ENCODE measurements at regions not wholly inside any gene's neighbourhood (a gene's known extent, or its start where the extent isn't known, plus 50 kb on each side); places are given as distances from the start of the nearest gene placed in this dataset.

GRCh38 chr3:118705487-118706219, 329.0 kb downstream of the IGSF11 start:
- H3K9me3 Mint-ChIP-seq (ENCODE audit: insufficient read depth) = no peaks in the 10 kb centered on the region
- CTCF ChIA-PET = no interaction called here
- no peak overlapping the region for H3K27ac Mint-ChIP-seq
- POLR2A ChIA-PET = no interaction called here
- no peaks in the 10 kb centered on the region for H3K4me1 Mint-ChIP-seq (ENCODE audit: low read depth)
- no peak overlapping the region for H3K4me3 Mint-ChIP-seq
- no peak for ATAC-seq
- no peaks in the 10 kb centered on the region for H3K27me3 Mint-ChIP-seq (ENCODE audit: low read depth)
- no peak for DNase-seq
- no peaks in the 10 kb centered on the region for H3K36me3 Mint-ChIP-seq (ENCODE audit: low read depth)

DNA sequence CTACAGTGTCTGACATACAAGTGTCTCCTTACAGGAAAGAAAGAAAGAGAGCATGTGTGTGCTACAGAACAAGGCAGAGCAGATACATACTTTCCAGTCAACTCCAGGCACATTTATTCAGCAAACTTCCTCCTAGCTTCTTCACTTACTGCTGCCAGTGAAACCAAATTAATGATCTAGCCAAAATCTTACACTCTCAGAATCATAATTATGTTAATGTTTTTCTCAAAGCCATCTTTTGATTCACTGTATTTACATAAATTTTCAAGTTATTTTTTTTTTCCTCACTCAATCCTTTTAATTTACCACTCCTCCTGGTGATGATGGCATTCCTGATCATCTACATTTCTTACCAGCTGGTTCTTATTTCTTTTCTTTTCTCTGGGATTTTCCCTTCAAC, 326.7 kb downstream of the IGSF11 start:
- no peak overlapping the region for H3K27ac Mint-ChIP-seq
- H3K27me3 Mint-ChIP-seq (ENCODE audit: low read depth) = no peaks in the 10 kb centered on the region
- DNase-seq (no peak), ATAC-seq (no peak)
- ChIA-PET CTCF (no interaction called here), POLR2A (no interaction called here)
- no peaks in the 10 kb centered on the region for H3K36me3 Mint-ChIP-seq (ENCODE audit: low read depth)
- no peaks in the 10 kb centered on the region for H3K4me1 Mint-ChIP-seq (ENCODE audit: low read depth)
- H3K9me3 Mint-ChIP-seq (ENCODE audit: insufficient read depth) = no peaks in the 10 kb centered on the region
- no peak overlapping the region for H3K4me3 Mint-ChIP-seq

- Mint-ChIP-seq H3K27me3 (ENCODE audit: low read depth) (no peaks in the 10 kb centered on the region), H3K9me3 (ENCODE audit: insufficient read depth) (no peaks in the 10 kb centered on the region), H3K27ac (no peak overlapping the region), H3K4me1 (ENCODE audit: low read depth) (no peaks in the 10 kb centered on the region), H3K36me3 (ENCODE audit: low read depth) (no peaks in the 10 kb centered on the region), H3K4me3 (no peak overlapping the region)
- no peak for ATAC-seq
- POLR2A ChIA-PET = no interaction called here
- no peak for DNase-seq
- CTCF ChIA-PET = no interaction called here
Observed at GRCh38 chr3:118710532-118710931, 324.1 kb downstream of the IGSF11 start.

- no peak overlapping the region for H3K27ac Mint-ChIP-seq
- no peak for ATAC-seq
- POLR2A ChIA-PET = no interaction called here
- no peaks in the 10 kb centered on the region for H3K9me3 Mint-ChIP-seq (ENCODE audit: insufficient read depth)
- no peak for DNase-seq
- H3K4me1 Mint-ChIP-seq (ENCODE audit: low read depth) = no peaks in the 10 kb centered on the region
- no peak overlapping the region for H3K4me3 Mint-ChIP-seq
- H3K27me3 Mint-ChIP-seq (ENCODE audit: low read depth) = no peaks in the 10 kb centered on the region
- no peaks in the 10 kb centered on the region for H3K36me3 Mint-ChIP-seq (ENCODE audit: low read depth)
- CTCF ChIA-PET = no interaction called here
Observed at GRCh38 chr3:118713502-118714207, 321.0 kb downstream of the IGSF11 start.

DNA sequence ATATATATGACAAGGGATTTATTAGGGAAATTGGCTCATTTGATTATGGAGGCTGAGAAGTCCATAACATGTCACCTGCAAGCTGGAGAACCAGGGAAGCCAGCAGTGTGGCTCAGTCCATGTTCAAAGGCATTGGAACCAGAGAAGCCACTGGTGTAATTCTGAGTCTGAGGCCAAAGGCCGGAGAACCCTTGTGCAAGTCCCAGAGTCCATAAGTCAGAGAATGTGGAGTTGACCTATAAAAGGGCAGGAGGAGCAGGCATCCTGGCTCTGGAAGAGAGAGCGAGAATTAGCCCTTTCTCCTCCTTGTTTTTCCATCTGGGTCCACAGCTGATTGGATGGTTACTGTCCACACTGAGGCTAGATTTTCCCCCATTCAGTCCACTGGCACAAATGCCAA, 319.8 kb downstream of the IGSF11 start:
- ChIA-PET CTCF (no interaction called here), POLR2A (no interaction called here)
- H3K36me3 Mint-ChIP-seq (ENCODE audit: low read depth) = no peaks in the 10 kb centered on the region
- H3K27me3 Mint-ChIP-seq (ENCODE audit: low read depth) = no peaks in the 10 kb centered on the region
- H3K27ac Mint-ChIP-seq = no peak overlapping the region
- ATAC-seq = no peak
- peaks cover 2% of the 10 kb centered on the region for H3K9me3 Mint-ChIP-seq (ENCODE audit: insufficient read depth)
- H3K4me1 Mint-ChIP-seq (ENCODE audit: low read depth) = no peaks in the 10 kb centered on the region
- no peak for DNase-seq
- no peak overlapping the region for H3K4me3 Mint-ChIP-seq

- ChIA-PET POLR2A (no interaction called here), CTCF (no interaction called here)
- Mint-ChIP-seq H3K36me3 (ENCODE audit: low read depth) (no peaks in the 10 kb centered on the region), H3K4me3 (no peak overlapping the region), H3K4me1 (ENCODE audit: low read depth) (no peaks in the 10 kb centered on the region), H3K27me3 (ENCODE audit: low read depth) (no peaks in the 10 kb centered on the region), H3K27ac (no peak overlapping the region), H3K9me3 (ENCODE audit: insufficient read depth) (no peaks in the 10 kb centered on the region)
- ATAC-seq (no peak), DNase-seq (no peak)
Observed at GRCh38 chr3:118729546-118729945, 305.1 kb downstream of the IGSF11 start.

DNA sequence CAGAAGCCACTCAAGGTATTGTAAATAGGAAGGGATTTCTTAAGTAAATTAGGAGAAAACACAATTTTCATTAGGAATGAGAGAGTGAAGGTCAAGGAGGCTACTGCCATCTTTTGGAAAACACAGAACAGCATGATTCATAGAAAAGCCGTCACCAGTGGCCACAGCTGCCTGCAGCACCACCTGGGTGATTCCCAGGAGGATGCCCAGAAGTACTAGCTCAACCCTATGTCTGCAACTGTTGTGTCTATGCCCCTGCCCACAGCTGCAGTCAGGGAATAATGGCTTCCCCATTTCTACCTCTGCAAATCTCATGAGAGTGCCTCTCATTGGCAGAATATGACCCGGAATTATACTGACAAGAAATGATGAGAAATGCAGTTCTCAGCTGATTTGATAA, 300.0 kb downstream of the IGSF11 start:
- Mint-ChIP-seq H3K36me3 (ENCODE audit: low read depth) (no peaks in the 10 kb centered on the region), H3K9me3 (ENCODE audit: insufficient read depth) (no peaks in the 10 kb centered on the region), H3K27ac (no peak overlapping the region), H3K27me3 (ENCODE audit: low read depth) (no peaks in the 10 kb centered on the region), H3K4me1 (ENCODE audit: low read depth) (no peaks in the 10 kb centered on the region), H3K4me3 (no peak overlapping the region)
- ChIA-PET CTCF (no interaction called here), POLR2A (no interaction called here)
- ATAC-seq (no peak), DNase-seq (no peak)

- Mint-ChIP-seq H3K4me3 (no peak overlapping the region), H3K36me3 (ENCODE audit: low read depth) (no peaks in the 10 kb centered on the region), H3K27ac (no peak overlapping the region), H3K9me3 (ENCODE audit: insufficient read depth) (no peaks in the 10 kb centered on the region), H3K27me3 (ENCODE audit: low read depth) (no peaks in the 10 kb centered on the region), H3K4me1 (ENCODE audit: low read depth) (no peaks in the 10 kb centered on the region)
- DNase-seq (no peak), ATAC-seq (no peak)
- POLR2A ChIA-PET = no interaction called here
- CTCF ChIA-PET = no interaction called here
Observed at GRCh38 chr3:118736107-118736506, 298.5 kb downstream of the IGSF11 start.

GRCh38 chr3:118740722-118741290, 293.8 kb downstream of the IGSF11 start:
- no peak overlapping the region for H3K4me3 Mint-ChIP-seq
- no peaks in the 10 kb centered on the region for H3K4me1 Mint-ChIP-seq (ENCODE audit: low read depth)

DNA sequence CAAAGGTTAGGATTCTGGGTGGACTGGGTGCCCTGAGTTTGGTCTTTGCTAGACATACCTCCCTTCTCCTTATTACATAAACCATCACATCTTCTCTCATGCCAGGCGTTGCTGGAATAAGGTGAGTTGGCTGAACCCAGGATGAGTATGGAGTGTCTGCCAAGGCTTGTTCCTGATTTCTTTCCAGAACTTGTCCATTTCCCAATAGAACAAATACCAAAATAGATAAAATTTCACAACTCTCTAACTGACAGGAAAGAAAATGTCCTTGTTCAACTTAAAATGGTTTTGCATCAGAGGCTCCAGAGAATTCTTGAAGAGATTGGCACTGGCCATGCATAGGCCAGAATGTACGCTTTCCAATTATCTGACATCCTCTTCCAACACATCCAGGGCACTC, 291.9 kb downstream of the IGSF11 start:
- Mint-ChIP-seq H3K27me3 (ENCODE audit: low read depth) (no peaks in the 10 kb centered on the region), H3K4me3 (no peak overlapping the region), H3K27ac (no peak overlapping the region), H3K36me3 (ENCODE audit: low read depth) (no peaks in the 10 kb centered on the region), H3K4me1 (ENCODE audit: low read depth) (no peaks in the 10 kb centered on the region), H3K9me3 (ENCODE audit: insufficient read depth) (no peaks in the 10 kb centered on the region)
- ATAC-seq (no peak), DNase-seq (no peak)
- POLR2A ChIA-PET = no interaction called here
- CTCF ChIA-PET = no interaction called here

More at GRCh38 chr3:118740722-118741290, 293.8 kb downstream of the IGSF11 start:
- H3K36me3 Mint-ChIP-seq (ENCODE audit: low read depth) = no peaks in the 10 kb centered on the region
- no peaks in the 10 kb centered on the region for H3K9me3 Mint-ChIP-seq (ENCODE audit: insufficient read depth)
- DNase-seq (no peak), ATAC-seq (no peak)
- POLR2A ChIA-PET = no interaction called here
- CTCF ChIA-PET = no interaction called here
- no peak overlapping the region for H3K27ac Mint-ChIP-seq
- H3K27me3 Mint-ChIP-seq (ENCODE audit: low read depth) = no peaks in the 10 kb centered on the region

GRCh38 chr3:118744186-118744585, 290.5 kb downstream of the IGSF11 start:
- DNase-seq (no peak), ATAC-seq (no peak)
- ChIA-PET POLR2A (no interaction called here), CTCF (no interaction called here)
- Mint-ChIP-seq H3K4me3 (no peak overlapping the region), H3K4me1 (ENCODE audit: low read depth) (no peaks in the 10 kb centered on the region), H3K36me3 (ENCODE audit: low read depth) (no peaks in the 10 kb centered on the region), H3K27ac (no peak overlapping the region), H3K9me3 (ENCODE audit: insufficient read depth) (no peaks in the 10 kb centered on the region), H3K27me3 (ENCODE audit: low read depth) (no peaks in the 10 kb centered on the region)

DNA sequence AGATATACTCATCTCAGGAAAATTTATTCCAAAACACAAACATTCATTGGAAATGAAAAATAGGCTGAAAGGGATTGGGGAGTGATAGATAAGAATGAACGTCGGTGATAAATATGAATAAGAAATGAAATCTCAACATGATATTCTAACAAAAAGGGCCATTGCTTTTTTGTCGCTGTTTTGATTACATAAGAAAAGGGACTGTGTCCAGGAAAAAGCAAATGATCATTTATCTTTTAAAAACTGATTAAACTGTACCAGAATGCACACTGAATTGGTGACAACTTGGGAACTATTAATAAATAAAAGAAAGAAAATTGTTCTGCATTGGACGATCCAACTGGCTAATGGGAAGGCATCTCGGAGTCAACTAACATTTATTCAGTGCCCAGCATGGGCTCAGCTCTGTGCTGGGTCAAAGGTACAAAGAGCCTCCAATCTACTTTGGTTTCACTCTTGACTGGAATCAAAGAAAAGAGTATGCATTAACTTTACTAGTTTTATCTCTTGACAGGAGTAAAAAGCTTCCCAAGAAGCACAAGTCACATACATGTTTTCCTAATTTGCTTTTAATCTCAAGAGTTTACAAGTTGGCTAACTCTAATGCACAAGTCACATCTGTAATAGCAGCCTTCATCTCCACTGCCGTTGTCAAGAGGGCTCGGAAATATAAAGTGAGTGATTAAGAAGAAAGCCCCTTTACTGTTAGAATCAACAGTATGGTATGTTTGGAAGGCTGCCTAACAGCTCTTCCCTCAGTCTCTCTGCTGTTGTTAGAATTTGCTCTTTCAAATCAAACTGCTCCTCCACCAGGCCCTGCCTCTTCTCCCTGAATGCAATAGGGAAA, 280.0 kb downstream of the IGSF11 start:
- DNase-seq (no peak), ATAC-seq (no peak)
- H3K9me3 Mint-ChIP-seq (ENCODE audit: insufficient read depth) = peaks cover 3% of the 10 kb centered on the region
- H3K36me3 Mint-ChIP-seq (ENCODE audit: low read depth) = no peaks in the 10 kb centered on the region
- CTCF ChIA-PET = no interaction called here
- no peak overlapping the region for H3K27ac Mint-ChIP-seq
- POLR2A ChIA-PET = no interaction called here
- no peaks in the 10 kb centered on the region for H3K4me1 Mint-ChIP-seq (ENCODE audit: low read depth)
- no peak overlapping the region for H3K4me3 Mint-ChIP-seq
- no peaks in the 10 kb centered on the region for H3K27me3 Mint-ChIP-seq (ENCODE audit: low read depth)

Measured in activated CD8-positive, alpha-beta T cell treated with anti-CD3 and anti-CD28 coated beads, Interleukin-2, amount 10 ng/mL, durations not matched to agents 7 days and 5 days (primary cell).